ENCODE measurements at regions not wholly inside any gene's neighbourhood (a gene's known extent, or its start where the extent isn't known, plus 50 kb on each side); places are given as distances from the start of the nearest gene placed in this dataset.

GRCh38 chr12:114868995-114869834 is 185.2 kb upstream of the TBX3 start:
- DNase-seq (ENCODE audit: extremely low spot score), result no peak
- TF ChIP-seq TARDBP (IDR thresholded peaks at IDR 0.05) (no peak), LEF1 (IDR thresholded peaks at IDR 0.05; ENCODE audit: borderline replicate concordance) (no peak)
- POLR2A ChIA-PET, result no interaction called here
- CTCF ChIA-PET, result no interaction called here

- no peak for TF ChIP-seq ELF4 (IDR thresholded peaks at IDR 0.05)
- TF ChIP-seq BHLHE40 (IDR thresholded peaks at IDR 0.05; ENCODE audit: borderline replicate concordance), result no peak
- no peak for TF ChIP-seq CTBP1 (IDR thresholded peaks at IDR 0.05; ENCODE audit: borderline replicate concordance)
- no peak for TF ChIP-seq SUZ12 (IDR thresholded peaks at IDR 0.05)
- no peak for TF ChIP-seq FOXM1 (IDR thresholded peaks at IDR 0.05; ENCODE audit: borderline replicate concordance)
- no peak for TF ChIP-seq ZNF384 (IDR thresholded peaks at IDR 0.05)
- no peak for TF ChIP-seq ARNT (IDR thresholded peaks at IDR 0.05)
- TF ChIP-seq SP1 (IDR thresholded peaks at IDR 0.05), result no peak
- TF ChIP-seq PKNOX1 (IDR thresholded peaks at IDR 0.05), result no peak
- no peak for TF ChIP-seq LEF1 (IDR thresholded peaks at IDR 0.05; ENCODE audit: borderline replicate concordance)
These were observed 182.4 kb upstream of the TBX3 start for GRCh38 chr12:114866331-114866730.

GRCh38 chr12:114864837-114865551 is 181.0 kb upstream of the TBX3 start:
- CTCF ChIA-PET, result interaction anchor here (0.6 kb wide), 1 partner anchor 50 kb away, joined by 4 read pairs; no protein-coding TSS in a partner anchor

More at GRCh38 chr12:114866331-114866730, 182.4 kb upstream of the TBX3 start:
- DNase-seq (ENCODE audit: extremely low spot score), result no peak
- ChIA-PET CTCF (no interaction called here), POLR2A (no interaction called here)

GRCh38 chr12:114863911-114864310 is 179.9 kb upstream of the TBX3 start:
- ChIA-PET CTCF (no interaction called here), POLR2A (no interaction called here)

More at GRCh38 chr12:114864837-114865551, 181.0 kb upstream of the TBX3 start:
- no peak for DNase-seq (ENCODE audit: extremely low spot score)
- POLR2A ChIA-PET, result no interaction called here
- TF ChIP-seq ELF4 (IDR thresholded peaks at IDR 0.05), result no peak
- TF ChIP-seq ZNF384 (IDR thresholded peaks at IDR 0.05), result no peak
- no peak for TF ChIP-seq PKNOX1 (IDR thresholded peaks at IDR 0.05)
- TF ChIP-seq HDGF (IDR thresholded peaks at IDR 0.05; ENCODE audit: borderline replicate concordance), result no peak
- no peak for TF ChIP-seq SUZ12 (IDR thresholded peaks at IDR 0.05)
- no peak for TF ChIP-seq FOXM1 (IDR thresholded peaks at IDR 0.05; ENCODE audit: borderline replicate concordance)
- TF ChIP-seq FOXA1 (IDR thresholded peaks at IDR 0.05), result no peak
- TF ChIP-seq LEF1 (IDR thresholded peaks at IDR 0.05; ENCODE audit: borderline replicate concordance), result no peak
- no peak for TF ChIP-seq ARNT (IDR thresholded peaks at IDR 0.05)
- TF ChIP-seq SP1 (IDR thresholded peaks at IDR 0.05), result no peak
- no peak for TF ChIP-seq FOXK2 (IDR thresholded peaks at IDR 0.05)
- no peak for TF ChIP-seq L3MBTL2 (conservative IDR thresholded peaks at IDR 0.05)
- TF ChIP-seq CTBP1 (IDR thresholded peaks at IDR 0.05; ENCODE audit: borderline replicate concordance), result no peak
- TF ChIP-seq NFRKB (IDR thresholded peaks at IDR 0.05), result no peak
- TF ChIP-seq BHLHE40 (IDR thresholded peaks at IDR 0.05; ENCODE audit: borderline replicate concordance), result no peak
- no peak for TF ChIP-seq TARDBP (IDR thresholded peaks at IDR 0.05)

GRCh38 chr12:114860969-114861368 is 177.0 kb upstream of the TBX3 start:
- TF ChIP-seq L3MBTL2 (conservative IDR thresholded peaks at IDR 0.05), result no peak
- no peak for TF ChIP-seq SP1 (IDR thresholded peaks at IDR 0.05)
- no peak for TF ChIP-seq NFRKB (IDR thresholded peaks at IDR 0.05)
- TF ChIP-seq BHLHE40 (IDR thresholded peaks at IDR 0.05; ENCODE audit: borderline replicate concordance), result no peak
- no peak for TF ChIP-seq ZNF384 (IDR thresholded peaks at IDR 0.05)
- CTCF ChIA-PET, result no interaction called here
- DNase-seq (ENCODE audit: extremely low spot score), result no peak
- POLR2A ChIA-PET, result no interaction called here

More at GRCh38 chr12:114863911-114864310, 179.9 kb upstream of the TBX3 start:
- TF ChIP-seq TARDBP (IDR thresholded peaks at IDR 0.05), result no peak
- no peak for TF ChIP-seq ZNF384 (IDR thresholded peaks at IDR 0.05)
- no peak for TF ChIP-seq BHLHE40 (IDR thresholded peaks at IDR 0.05; ENCODE audit: borderline replicate concordance)
- TF ChIP-seq CTBP1 (IDR thresholded peaks at IDR 0.05; ENCODE audit: borderline replicate concordance), result no peak
- no peak for TF ChIP-seq ARNT (IDR thresholded peaks at IDR 0.05)
- TF ChIP-seq SP1 (IDR thresholded peaks at IDR 0.05), result no peak
- no peak for TF ChIP-seq NFRKB (IDR thresholded peaks at IDR 0.05)
- TF ChIP-seq SUZ12 (IDR thresholded peaks at IDR 0.05), result no peak
- no peak for TF ChIP-seq FOXK2 (IDR thresholded peaks at IDR 0.05)
- no peak for TF ChIP-seq HDGF (IDR thresholded peaks at IDR 0.05; ENCODE audit: borderline replicate concordance)
- no peak for TF ChIP-seq FOXM1 (IDR thresholded peaks at IDR 0.05; ENCODE audit: borderline replicate concordance)
- no peak for TF ChIP-seq FOXA1 (IDR thresholded peaks at IDR 0.05)
- TF ChIP-seq ELF4 (IDR thresholded peaks at IDR 0.05), result no peak
- no peak for TF ChIP-seq LEF1 (IDR thresholded peaks at IDR 0.05; ENCODE audit: borderline replicate concordance)
- TF ChIP-seq L3MBTL2 (conservative IDR thresholded peaks at IDR 0.05), result no peak
- TF ChIP-seq PKNOX1 (IDR thresholded peaks at IDR 0.05), result no peak
- DNase-seq (ENCODE audit: extremely low spot score), result no peak
